ENCODE measurements at regions not wholly inside any gene's neighbourhood (a gene's known extent, or its start where the extent isn't known, plus 50 kb on each side); places are given as distances from the start of the nearest gene placed in this dataset.

DNA sequence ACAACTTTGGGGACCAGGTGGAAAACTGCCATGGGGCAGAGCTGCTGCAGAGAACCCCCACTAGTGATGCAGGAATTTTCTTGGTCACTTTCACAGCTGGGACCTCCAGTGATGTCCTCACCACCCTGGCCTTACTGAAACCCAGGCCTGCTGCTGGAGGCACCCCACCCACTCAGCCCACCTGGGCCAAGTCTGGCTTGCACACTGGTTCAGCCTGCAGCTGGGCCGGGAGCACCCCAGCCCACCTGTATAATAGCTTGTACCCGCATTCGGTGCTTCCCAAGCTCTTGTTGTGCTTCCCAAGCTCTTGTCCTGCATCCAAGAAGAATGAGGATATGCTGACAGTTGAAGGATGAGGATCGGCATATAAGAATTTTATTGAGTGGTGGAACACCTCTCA is 86.4 kb upstream of the ZMAT1 start:
- no peak overlapping the region for H3K4me3 ChIP-seq (ENCODE audit: control insufficient read depth, low read depth, low read length)
- TF ChIP-seq, protein P1, sequence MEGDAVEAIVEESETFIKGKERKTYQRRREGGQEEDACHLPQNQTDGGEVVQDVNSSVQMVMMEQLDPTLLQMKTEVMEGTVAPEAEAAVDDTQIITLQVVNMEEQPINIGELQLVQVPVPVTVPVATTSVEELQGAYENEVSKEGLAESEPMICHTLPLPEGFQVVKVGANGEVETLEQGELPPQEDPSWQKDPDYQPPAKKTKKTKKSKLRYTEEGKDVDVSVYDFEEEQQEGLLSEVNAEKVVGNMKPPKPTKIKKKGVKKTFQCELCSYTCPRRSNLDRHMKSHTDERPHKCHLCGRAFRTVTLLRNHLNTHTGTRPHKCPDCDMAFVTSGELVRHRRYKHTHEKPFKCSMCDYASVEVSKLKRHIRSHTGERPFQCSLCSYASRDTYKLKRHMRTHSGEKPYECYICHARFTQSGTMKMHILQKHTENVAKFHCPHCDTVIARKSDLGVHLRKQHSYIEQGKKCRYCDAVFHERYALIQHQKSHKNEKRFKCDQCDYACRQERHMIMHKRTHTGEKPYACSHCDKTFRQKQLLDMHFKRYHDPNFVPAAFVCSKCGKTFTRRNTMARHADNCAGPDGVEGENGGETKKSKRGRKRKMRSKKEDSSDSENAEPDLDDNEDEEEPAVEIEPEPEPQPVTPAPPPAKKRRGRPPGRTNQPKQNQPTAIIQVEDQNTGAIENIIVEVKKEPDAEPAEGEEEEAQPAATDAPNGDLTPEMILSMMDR (conservative IDR thresholded peaks at IDR 0.05; ENCODE audit: control insufficient read depth, insufficient read depth, low read depth, low read length), result no peak
- DNase-seq (ENCODE audit: low read depth), result no peak

GRCh38 chrX:102008901-102009300 is 77.1 kb upstream of the ZMAT1 start:
- H3K4me3 ChIP-seq (ENCODE audit: control insufficient read depth, low read depth, low read length), result no peak overlapping the region
- TF ChIP-seq, protein P1 (conservative IDR thresholded peaks at IDR 0.05; ENCODE audit: control insufficient read depth, insufficient read depth, low read depth, low read length), result no peak
- DNase-seq (ENCODE audit: low read depth), result no peak

GRCh38 chrX:101999644-102000539 is 68.1 kb upstream of the ZMAT1 start:
- DNase-seq (ENCODE audit: low read depth), result no peak
- TF ChIP-seq, protein P1 (conservative IDR thresholded peaks at IDR 0.05; ENCODE audit: control insufficient read depth, insufficient read depth, low read depth, low read length), result no peak
- no peak overlapping the region for H3K4me3 ChIP-seq (ENCODE audit: control insufficient read depth, low read depth, low read length)

DNA sequence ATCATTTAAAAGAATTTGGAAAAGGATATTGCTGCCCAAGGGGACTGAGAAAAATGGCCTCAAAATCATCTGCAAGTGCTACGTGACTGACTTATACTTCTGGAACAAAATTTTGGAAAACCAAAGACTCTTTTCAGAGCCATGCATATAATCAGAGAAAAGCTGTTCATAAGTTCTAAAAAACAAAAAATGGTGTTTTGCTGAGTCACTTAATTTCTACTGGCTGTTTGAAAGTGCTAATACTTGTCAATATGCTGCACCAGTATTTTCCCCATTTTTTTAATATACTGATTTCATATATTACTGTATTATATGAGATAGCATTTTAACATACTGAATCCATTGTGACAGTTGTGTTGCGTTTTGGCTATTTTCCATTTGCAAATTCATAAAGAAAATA is 61.5 kb upstream of the ZMAT1 start:
- H3K4me3 ChIP-seq (ENCODE audit: control insufficient read depth, low read depth, low read length), result no peak overlapping the region
- no peak for DNase-seq (ENCODE audit: low read depth)
- TF ChIP-seq, protein P1 (conservative IDR thresholded peaks at IDR 0.05; ENCODE audit: control insufficient read depth, insufficient read depth, low read depth, low read length), result no peak

- TF ChIP-seq, protein P1 (conservative IDR thresholded peaks at IDR 0.05; ENCODE audit: control insufficient read depth, insufficient read depth, low read depth, low read length), result no peak
- no peak overlapping the region for H3K4me3 ChIP-seq (ENCODE audit: control insufficient read depth, low read depth, low read length)
- no peak for DNase-seq (ENCODE audit: low read depth)
Measured at GRCh38 chrX:101986586-101986985, 54.8 kb upstream of the ZMAT1 start.

Measured in fibroblast of mammary gland (primary cell).